HEK293 (cell line): ENCODE measurements at regions not wholly inside any gene's neighbourhood (a gene's known extent, or its start where the extent isn't known, plus 50 kb on each side); places are given as distances from the start of the nearest gene placed in this dataset.

ENCODE experiments used
- CTCF ChIA-PET: fragments of 350-600 bp; formaldehyde crosslinking; extraction: SDS; loops from one replicate; lab custom pipeline; 2021; ENCODE audit warnings: antibody characterized with exemption; lab: Yijun Ruan, JAX
- POLR2A ChIA-PET: fragments of 300-600 bp; formaldehyde crosslinking; extraction: SDS; loops from one replicate; lab custom pipeline; 2020; ENCODE audit warnings: antibody characterized with exemption, inconsistent platforms; lab: Yijun Ruan, JAX
- H3K27ac ChIP-seq: fragments of 200-500 bp; sonication (Bioruptor generic); 2 replicates; pipeline ENCODE4 v1.5.1; 2014; ENCODE audit warnings: low read depth, low read length, control low read depth, inconsistent platforms; ENCODE audit errors: extremely low read depth
- H3K36me3 ChIP-seq, 2 experiments: fragments of 200-500 bp in 1 of 2; sonication (Bioruptor generic) in 1 of 2; 1 replicate in 1 of 2; 2 replicates in 1 of 2; pipeline ENCODE4 v1.5.1; 2014 to 2017; ENCODE audit warnings: inconsistent platforms in 2 of 2, low read length in 2 of 2; ENCODE audit not compliant: control insufficient read depth in 2 of 2, insufficient read depth in 1 of 2
- H3K4me1 ChIP-seq: fragments of 200-500 bp; sonication (Bioruptor generic); 2 replicates; pipeline ENCODE4 v1.5.1; 2014; ENCODE audit warnings: mild to moderate bottlenecking, low read length, inconsistent platforms; ENCODE audit not compliant: control insufficient read depth, insufficient read depth
- H3K4me3 ChIP-seq: 2 replicates; pipeline ENCODE4 v1.5.1; 2011; ENCODE audit warnings: low read depth, mild to moderate bottlenecking, control low read depth, low read length, moderate library complexity
- H3K9me3 ChIP-seq: fragments of 200-500 bp; sonication (Bioruptor generic); 2 replicates; pipeline ENCODE4 v1.5.1; 2014; ENCODE audit warnings: low read depth, low read length, inconsistent platforms; ENCODE audit not compliant: control insufficient read depth, insufficient read depth
- BCL6B ChIP-seq: fragments of 450-650 bp; formaldehyde crosslinking; IDR thresholded peaks from 2 replicates; pipeline ENCODE4 v1.5.1; 2017; ENCODE audit warnings: missing biosample characterization, missing genetic modification characterization
- MEIS1 ChIP-seq: sonication (generic); formaldehyde crosslinking; IDR thresholded peaks from 2 replicates; pipeline ENCODE4 v1.8.1; 2022; ENCODE audit warnings: missing genetic modification reagents, mild to moderate bottlenecking, borderline replicate concordance
- PRDM1 ChIP-seq: fragments of 450-650 bp; formaldehyde crosslinking; IDR thresholded peaks from 2 replicates; pipeline ENCODE4; 2016; ENCODE audit warnings: missing biosample characterization, missing genetic modification characterization
- ZNF140 ChIP-seq: fragments of 450-650 bp; formaldehyde crosslinking; IDR thresholded peaks from 2 replicates; pipeline ENCODE4 v1.5.1; 2016; ENCODE audit warnings: missing biosample characterization, missing genetic modification characterization
- ZNF157 ChIP-seq: fragments of 450-650 bp; formaldehyde crosslinking; IDR thresholded peaks from 2 replicates; pipeline ENCODE4 v1.5.1; 2016; ENCODE audit warnings: missing biosample characterization, missing genetic modification characterization
- ZNF175 ChIP-seq: fragments of 450-650 bp; formaldehyde crosslinking; IDR thresholded peaks from 2 replicates; pipeline ENCODE4 v1.5.1; 2016; ENCODE audit warnings: missing biosample characterization, missing genetic modification characterization
- ZNF18 ChIP-seq: fragments of 450-650 bp; formaldehyde crosslinking; IDR thresholded peaks from 2 replicates; pipeline ENCODE4 v1.5.1; 2016; ENCODE audit warnings: missing biosample characterization, missing genetic modification characterization
- ZNF19 ChIP-seq: fragments of 450-650 bp; formaldehyde crosslinking; IDR thresholded peaks from 2 replicates; pipeline ENCODE4; 2016; ENCODE audit warnings: missing biosample characterization, missing genetic modification characterization, low read depth
- ZNF274 ChIP-seq, 2 experiments: fragments of 200-500 bp in 1 of 2; fragments of 450-650 bp in 1 of 2; sonication (Bioruptor generic) in 1 of 2; formaldehyde crosslinking in 1 of 2; IDR thresholded peaks; 2 replicates each; pipeline versions ENCODE4 v1.5.1 to v1.6.1; 2014 to 2016; ENCODE audit warnings: borderline replicate concordance in 1 of 2, inconsistent platforms in 1 of 2, low read length in 1 of 2, missing biosample characterization in 1 of 2, missing genetic modification characterization in 1 of 2
- ZNF501 ChIP-seq: fragments of 450-650 bp; formaldehyde crosslinking; IDR thresholded peaks from 2 replicates; pipeline ENCODE4 v1.5.1; 2016; ENCODE audit warnings: missing biosample characterization, missing genetic modification characterization
- ZNF596 ChIP-seq: fragments of 450-650 bp; IDR thresholded peaks from 2 replicates; pipeline ENCODE4 v1.5.0; 2018; ENCODE audit warnings: missing biosample characterization, mild to moderate bottlenecking, missing genetic modification characterization, moderate library complexity
- ZNF623 ChIP-seq: fragments of 450-650 bp; formaldehyde crosslinking; IDR thresholded peaks from 2 replicates; pipeline ENCODE4 v1.5.1; 2016; ENCODE audit warnings: missing biosample characterization, missing genetic modification characterization
- ZNF654 ChIP-seq: fragments of 450-650 bp; formaldehyde crosslinking; IDR thresholded peaks from 2 replicates; pipeline ENCODE4 v1.5.1; 2016; ENCODE audit warnings: low read depth, missing biosample characterization, missing genetic modification characterization
- ZNF658 ChIP-seq: fragments of 450-650 bp; formaldehyde crosslinking; IDR thresholded peaks from 2 replicates; pipeline ENCODE4; 2016; ENCODE audit warnings: missing biosample characterization, missing genetic modification characterization
- ZNF76 ChIP-seq: fragments of 450-650 bp; formaldehyde crosslinking; IDR thresholded peaks from 2 replicates; pipeline ENCODE4; 2016; ENCODE audit warnings: low read depth, missing biosample characterization, missing genetic modification characterization, borderline replicate concordance
- ZXDB ChIP-seq: fragments of 450-650 bp; formaldehyde crosslinking; IDR thresholded peaks from 2 replicates; pipeline ENCODE4 v1.5.1; 2016; ENCODE audit warnings: missing biosample characterization, missing genetic modification characterization
- TF ChIP-seq, protein P1 (sequence below): fragments of 450-650 bp; formaldehyde crosslinking; IDR thresholded peaks from 2 replicates; pipeline ENCODE4 v1.5.1; 2017; ENCODE audit warnings: missing biosample characterization, missing genetic modification characterization
- TF ChIP-seq, protein P2 (sequence below): fragments of 450-650 bp; formaldehyde crosslinking; IDR thresholded peaks from 2 replicates; pipeline ENCODE4 v1.5.1; 2016; ENCODE audit warnings: missing biosample characterization, missing genetic modification characterization
- TF ChIP-seq, protein P3 (sequence below): fragments of 450-650 bp; formaldehyde crosslinking; conservative IDR thresholded peaks from 2 replicates; pipeline ENCODE4 v1.5.1; 2016; ENCODE audit warnings: low read depth, missing biosample characterization, missing genetic modification characterization

GRCh38 chr5:82499725-82500244 lies 221.6 kb upstream of the RPS23 start:
- Histone ChIP-seq H3K9me3 (no peaks in the 10 kb centered on the region), H3K36me3 (no peaks in the 10 kb centered on the region), H3K4me3 (no peak overlapping the region), H3K4me1 (no peaks in the 10 kb centered on the region), H3K27ac (no peak overlapping the region)
- ChIA-PET POLR2A (interaction anchor here (0.5 kb wide), 1 partner anchor 23 kb away, joined by 4 read pairs; no protein-coding TSS in a partner anchor), CTCF (no interaction called here)
- TF ChIP-seq, protein P1, sequence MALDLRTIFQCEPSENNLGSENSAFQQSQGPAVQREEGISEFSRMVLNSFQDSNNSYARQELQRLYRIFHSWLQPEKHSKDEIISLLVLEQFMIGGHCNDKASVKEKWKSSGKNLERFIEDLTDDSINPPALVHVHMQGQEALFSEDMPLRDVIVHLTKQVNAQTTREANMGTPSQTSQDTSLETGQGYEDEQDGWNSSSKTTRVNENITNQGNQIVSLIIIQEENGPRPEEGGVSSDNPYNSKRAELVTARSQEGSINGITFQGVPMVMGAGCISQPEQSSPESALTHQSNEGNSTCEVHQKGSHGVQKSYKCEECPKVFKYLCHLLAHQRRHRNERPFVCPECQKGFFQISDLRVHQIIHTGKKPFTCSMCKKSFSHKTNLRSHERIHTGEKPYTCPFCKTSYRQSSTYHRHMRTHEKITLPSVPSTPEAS (tag by site-specific recombination): no peak
- no peak for TF ChIP-seq ZNF274 (IDR thresholded peaks at IDR 0.05; ENCODE audit: low read length)
- TF ChIP-seq ZNF274 (tag by site-specific recombination; IDR thresholded peaks at IDR 0.05; ENCODE audit: borderline replicate concordance): no peak
- no peak for TF ChIP-seq ZNF501
- TF ChIP-seq ZNF19: no peak
- TF ChIP-seq ZNF140: no peak
- TF ChIP-seq ZNF658 (tag by site-specific recombination): no peak
- no peak for TF ChIP-seq ZNF623 (tag by site-specific recombination)
- TF ChIP-seq BCL6B (tag by site-specific recombination): no peak
- TF ChIP-seq PRDM1 (tag by site-specific recombination): no peak
- no peak for TF ChIP-seq ZNF157 (tag by site-specific recombination)
- TF ChIP-seq ZNF18 (tag by site-specific recombination): no peak
- TF ChIP-seq, protein P2, sequence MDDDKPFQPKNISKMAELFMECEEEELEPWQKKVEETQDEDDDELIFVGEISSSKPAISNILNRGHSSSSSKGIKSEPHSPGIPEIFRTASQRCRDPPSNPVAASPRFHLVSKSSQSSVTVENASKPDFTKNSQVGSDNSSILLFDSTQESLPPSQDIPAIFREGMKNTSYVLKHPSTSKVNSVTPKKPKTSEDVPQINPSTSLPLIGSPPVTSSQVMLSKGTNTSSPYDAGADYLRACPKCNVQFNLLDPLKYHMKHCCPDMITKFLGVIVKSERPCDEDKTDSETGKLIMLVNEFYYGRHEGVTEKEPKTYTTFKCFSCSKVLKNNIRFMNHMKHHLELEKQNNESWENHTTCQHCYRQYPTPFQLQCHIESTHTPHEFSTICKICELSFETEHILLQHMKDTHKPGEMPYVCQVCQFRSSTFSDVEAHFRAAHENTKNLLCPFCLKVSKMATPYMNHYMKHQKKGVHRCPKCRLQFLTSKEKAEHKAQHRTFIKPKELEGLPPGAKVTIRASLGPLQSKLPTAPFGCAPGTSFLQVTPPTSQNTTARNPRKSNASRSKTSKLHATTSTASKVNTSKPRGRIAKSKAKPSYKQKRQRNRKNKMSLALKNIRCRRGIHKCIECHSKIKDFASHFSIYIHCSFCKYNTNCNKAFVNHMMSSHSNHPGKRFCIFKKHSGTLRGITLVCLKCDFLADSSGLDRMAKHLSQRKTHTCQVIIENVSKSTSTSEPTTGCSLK (tag by site-specific recombination): no peak
- TF ChIP-seq, protein P3, sequence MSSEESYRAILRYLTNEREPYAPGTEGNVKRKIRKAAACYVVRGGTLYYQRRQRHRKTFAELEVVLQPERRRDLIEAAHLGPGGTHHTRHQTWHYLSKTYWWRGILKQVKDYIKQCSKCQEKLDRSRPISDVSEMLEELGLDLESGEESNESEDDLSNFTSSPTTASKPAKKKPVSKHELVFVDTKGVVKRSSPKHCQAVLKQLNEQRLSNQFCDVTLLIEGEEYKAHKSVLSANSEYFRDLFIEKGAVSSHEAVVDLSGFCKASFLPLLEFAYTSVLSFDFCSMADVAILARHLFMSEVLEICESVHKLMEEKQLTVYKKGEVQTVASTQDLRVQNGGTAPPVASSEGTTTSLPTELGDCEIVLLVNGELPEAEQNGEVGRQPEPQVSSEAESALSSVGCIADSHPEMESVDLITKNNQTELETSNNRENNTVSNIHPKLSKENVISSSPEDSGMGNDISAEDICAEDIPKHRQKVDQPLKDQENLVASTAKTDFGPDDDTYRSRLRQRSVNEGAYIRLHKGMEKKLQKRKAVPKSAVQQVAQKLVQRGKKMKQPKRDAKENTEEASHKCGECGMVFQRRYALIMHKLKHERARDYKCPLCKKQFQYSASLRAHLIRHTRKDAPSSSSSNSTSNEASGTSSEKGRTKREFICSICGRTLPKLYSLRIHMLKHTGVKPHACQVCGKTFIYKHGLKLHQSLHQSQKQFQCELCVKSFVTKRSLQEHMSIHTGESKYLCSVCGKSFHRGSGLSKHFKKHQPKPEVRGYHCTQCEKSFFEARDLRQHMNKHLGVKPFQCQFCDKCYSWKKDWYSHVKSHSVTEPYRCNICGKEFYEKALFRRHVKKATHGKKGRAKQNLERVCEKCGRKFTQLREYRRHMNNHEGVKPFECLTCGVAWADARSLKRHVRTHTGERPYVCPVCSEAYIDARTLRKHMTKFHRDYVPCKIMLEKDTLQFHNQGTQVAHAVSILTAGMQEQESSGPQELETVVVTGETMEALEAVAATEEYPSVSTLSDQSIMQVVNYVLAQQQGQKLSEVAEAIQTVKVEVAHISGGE: no peak
- TF ChIP-seq ZNF596 (tag by site-specific recombination): no peak
- TF ChIP-seq ZNF654 (tag by site-specific recombination): no peak
- TF ChIP-seq ZNF76 (tag by site-specific recombination): no peak
- TF ChIP-seq MEIS1 (CRISPR knock-in tag): no peak
- TF ChIP-seq ZNF175 (tag by site-specific recombination): no peak
- TF ChIP-seq ZXDB (tag by site-specific recombination): no peak
